AG08395 (cell line): ENCODE measurements at regions not wholly inside any gene's neighbourhood (a gene's known extent, or its start where the extent isn't known, plus 50 kb on each side); places are given as distances from the start of the nearest gene placed in this dataset.
A peak's percentile ranks its signal among the peaks of the same experiment; 100 is the strongest.
"Not testable (repeated sequence)": the region's sequence is repeated elsewhere in the genome, so short reads cannot be mapped to it uniquely, and the experiment has no call there.

ENCODE experiments used
- DNase-seq: peaks from one replicate; pipeline ENCODE4 v3.0.0; 2012; ENCODE audit warnings: mixed read lengths, low spot score

- no peak for DNase-seq
These were observed 70.6 kb downstream of the SMPDL3A start for GRCh38 chr6:122859676-122860075.

GRCh38 chr6:122861594-122861993 is 72.5 kb downstream of the SMPDL3A start:
- DNase-seq, result no peak

GRCh38 chr6:122868137-122868536 is 79.1 kb downstream of the SMPDL3A start:
- DNase-seq, result no peak

- DNase-seq, result peak; percentile 46
These were observed 80.5 kb downstream of the SMPDL3A start for GRCh38 chr6:122869437-122870024.

GRCh38 chr6:122871079-122871478 is 82.0 kb downstream of the SMPDL3A start:
- DNase-seq, result no peak

GRCh38 chr6:122872311-122872710 is 83.3 kb downstream of the SMPDL3A start:
- no peak for DNase-seq

- no peak for DNase-seq
These were observed 88.2 kb downstream of the SMPDL3A start for GRCh38 chr6:122877302-122877701.

- DNase-seq, result no peak
These were observed 89.7 kb downstream of the SMPDL3A start for GRCh38 chr6:122878796-122879195.

- DNase-seq, result no peak
These were observed 97.4 kb downstream of the SMPDL3A start for GRCh38 chr6:122886481-122886880.

- DNase-seq, result no peak
These were observed 98.9 kb downstream of the SMPDL3A start for GRCh38 chr6:122887941-122888340.

GRCh38 chr6:122888680-122889079 is 99.6 kb downstream of the SMPDL3A start:
- not testable (repeated sequence) for DNase-seq

- no peak for DNase-seq
These were observed 101.2 kb downstream of the SMPDL3A start for GRCh38 chr6:122890250-122890649.

- no peak for DNase-seq
These were observed 101.2 kb upstream of the CLVS2 start for GRCh38 chr6:122894791-122895190.

- DNase-seq, result no peak
These were observed 93.7 kb upstream of the CLVS2 start for GRCh38 chr6:122902326-122902725.

- DNase-seq, result no peak
These were observed 92.6 kb upstream of the CLVS2 start for GRCh38 chr6:122903266-122903915.

- no peak for DNase-seq
These were observed 91.9 kb upstream of the CLVS2 start for GRCh38 chr6:122904166-122904565.

- DNase-seq, result no peak
These were observed 82.5 kb upstream of the CLVS2 start for GRCh38 chr6:122913558-122913957.

- no peak for DNase-seq
These were observed 77.3 kb upstream of the CLVS2 start for GRCh38 chr6:122918714-122919113.

- no peak for DNase-seq
These were observed 65.5 kb upstream of the CLVS2 start for GRCh38 chr6:122930252-122931180.

- no peak for DNase-seq
These were observed 64.1 kb upstream of the CLVS2 start for GRCh38 chr6:122931916-122932315.

- DNase-seq, result not testable (repeated sequence)
These were observed 51.1 kb upstream of the CLVS2 start for GRCh38 chr6:122944936-122945335.
